ENCODE measurements at regions not wholly inside any gene's neighbourhood (a gene's known extent, or its start where the extent isn't known, plus 50 kb on each side); places are given as distances from the start of the nearest gene placed in this dataset.

DNA sequence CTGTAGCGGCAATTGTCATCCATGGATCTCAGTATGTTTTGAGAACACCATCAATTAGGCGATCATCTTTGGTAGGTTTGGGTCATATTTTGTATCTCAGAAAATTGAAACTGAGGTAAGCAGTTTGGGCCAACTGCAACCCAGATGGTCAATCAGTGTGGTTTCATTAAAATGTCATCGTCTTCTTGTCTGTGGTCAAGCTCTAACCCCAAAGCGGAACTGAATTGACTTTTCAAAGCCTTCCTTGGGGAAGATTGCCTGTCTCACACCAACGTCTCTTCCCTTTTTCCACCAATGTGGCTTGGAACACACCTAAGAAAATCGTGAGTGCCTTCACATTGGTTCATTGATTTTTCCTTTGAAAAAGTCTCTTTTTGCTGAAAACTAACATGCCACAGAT is 56.3 kb upstream of the UBAC2 start:
- TF ChIP-seq CTCF (IDR thresholded peaks at IDR 0.05; ENCODE audit: insufficient read depth, missing control alignments) = no peak
- FAIRE-seq (no peak), DNase-seq (ENCODE audit: insufficient read length, low spot score) (no peak)

DNA sequence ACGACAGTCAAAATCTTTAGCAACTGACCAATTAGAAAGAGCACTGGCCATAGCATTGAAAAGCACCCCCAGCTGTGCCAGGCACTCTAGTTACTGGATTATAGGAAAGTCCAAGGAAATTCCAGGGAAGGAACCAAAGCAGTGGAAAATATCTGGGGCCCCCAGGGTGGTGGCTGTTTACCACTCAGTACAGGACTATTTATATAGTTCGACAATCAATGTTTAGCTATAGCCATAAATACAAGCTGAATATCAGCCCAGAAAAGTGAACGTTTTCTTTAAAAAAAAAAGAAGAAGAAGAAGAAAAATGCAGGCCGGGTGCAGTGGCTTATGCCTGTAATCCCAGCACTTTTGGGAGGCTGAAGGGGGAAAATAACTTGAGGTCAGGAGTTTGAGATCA is 55.2 kb upstream of the UBAC2 start:
- FAIRE-seq = no peak
- no peak for TF ChIP-seq CTCF (IDR thresholded peaks at IDR 0.05; ENCODE audit: insufficient read depth, missing control alignments)

DNA sequence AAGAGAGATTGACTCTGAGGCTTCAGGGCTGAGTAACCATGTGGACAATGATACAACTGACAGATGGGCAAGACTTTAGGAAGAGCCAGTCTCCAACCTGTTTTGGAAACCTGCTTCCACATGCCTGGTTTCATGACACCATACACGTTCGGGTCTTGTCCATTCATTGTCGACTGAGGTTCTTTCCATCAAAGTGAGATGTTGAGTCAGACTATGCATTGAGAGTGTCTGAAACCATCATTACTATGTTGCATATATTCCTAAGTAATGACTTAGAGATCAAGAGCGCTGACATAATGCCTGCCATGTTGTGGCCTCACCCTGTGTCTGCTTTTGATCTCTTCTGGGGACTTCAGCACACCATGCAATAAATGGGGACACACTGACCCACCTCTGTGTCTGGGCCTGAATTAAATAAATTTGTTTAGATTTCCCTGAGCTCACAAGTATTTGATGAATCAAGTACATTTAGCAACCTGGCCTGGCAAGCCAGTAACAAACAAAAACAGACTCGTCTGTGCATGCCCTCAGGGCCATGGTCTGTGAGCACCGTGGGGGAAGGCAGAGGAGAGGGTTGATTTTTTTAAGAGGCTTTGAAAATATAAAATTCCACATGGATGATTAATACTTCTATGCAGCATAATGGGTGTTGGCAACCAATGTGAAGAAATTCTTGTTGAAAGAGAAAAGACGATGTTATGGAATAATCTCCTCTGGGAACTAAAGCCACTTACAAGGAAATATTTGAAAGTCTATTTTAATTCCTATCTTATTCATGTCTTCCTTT is 49.9 kb upstream of the UBAC2 start:
- no peak for TF ChIP-seq CTCF (IDR thresholded peaks at IDR 0.05; ENCODE audit: insufficient read depth, missing control alignments)
- FAIRE-seq (no peak), DNase-seq (ENCODE audit: insufficient read length, low spot score) (no peak)

More for the DNA sequence above, 55.2 kb upstream of the UBAC2 start:
- no peak for DNase-seq (ENCODE audit: insufficient read length, low spot score)
